ENCODE measurements at regions not wholly inside any gene's neighbourhood (a gene's known extent, or its start where the extent isn't known, plus 50 kb on each side); places are given as distances from the start of the nearest gene placed in this dataset.

GRCh38 chr13:89828506-89828905 lies 1519.0 kb upstream of the MIR17HG start:
- Histone ChIP-seq H2AFZ (replicated peaks; ENCODE audit: low read length, poor library complexity) (no peak overlapping the region), H4K91ac (ENCODE audit: insufficient read depth, low read depth, low read length) (no peak overlapping the region), H3K4me1 (ENCODE audit: control insufficient read depth, insufficient read depth, low read length) (no peaks in the 10 kb centered on the region), H3K9me3 (ENCODE audit: control insufficient read depth, insufficient read depth, low read length) (no peaks in the 10 kb centered on the region), H3K36me3 (ENCODE audit: control insufficient read depth, insufficient read depth, low read length) (no peaks in the 10 kb centered on the region), H3K18ac (ENCODE audit: low read depth, low read length) (no peak overlapping the region), H2AK9ac (replicated peaks; ENCODE audit: low read depth, low read length, poor library complexity) (no peak overlapping the region), H3K9me1 (ENCODE audit: insufficient read depth, low read length) (no peaks in the 10 kb centered on the region), H2AK5ac (ENCODE audit: low read depth, low read length) (no peak overlapping the region), H2BK20ac (ENCODE audit: low read depth, low read length) (no peak overlapping the region), H3K56ac (ENCODE audit: extremely low read depth, insufficient read depth, low read length) (no peak overlapping the region), H2BK5ac (ENCODE audit: low read depth, low read length, poor library complexity, severe bottlenecking) (no peak overlapping the region), H4K5ac (ENCODE audit: low read depth, low read length) (no peak overlapping the region), H3K4me2 (ENCODE audit: low read depth, low read length) (no peak overlapping the region), H4K20me1 (ENCODE audit: insufficient read depth, low read length) (no peaks in the 10 kb centered on the region), H3K23ac (ENCODE audit: low read depth, low read length) (no peak overlapping the region), H2BK120ac (ENCODE audit: low read depth, low read length) (no peak overlapping the region), H3K27ac (ENCODE audit: insufficient read depth, low read length) (no peak overlapping the region), H3K9ac (ENCODE audit: low read depth, low read length) (no peak overlapping the region), H3K4me3 (ENCODE audit: insufficient read depth, low read depth, low read length) (no peak overlapping the region), H3K79me1 (ENCODE audit: low read depth in 1 of 2, low read length in 2 of 2) (no peaks in the 10 kb centered on the region), H2BK15ac (ENCODE audit: low read depth, low read length) (no peak overlapping the region), H3K27me3 (ENCODE audit: control insufficient read depth, insufficient read depth, low read length) (no peaks in the 10 kb centered on the region), H3K14ac (replicated peaks; ENCODE audit: low read depth, low read length) (no peak overlapping the region), H3K4ac (ENCODE audit: low read depth, low read length) (no peak overlapping the region), H4K8ac (ENCODE audit: low read depth in 2 of 2, low read length in 2 of 2) (no peak overlapping the region)
- intact Hi-C loops (cut with micrococcal nuclease), result no loop called here
- ATAC-seq (ENCODE audit: low read depth), result no peak
- dilution Hi-C loops (cut with HindIII; ENCODE audit: low sequenced_read_pairs, unreplicated experiment), result no loop called here
- TF ChIP-seq MAZ (IDR thresholded peaks at IDR 0.05; ENCODE audit: borderline replicate concordance, low read depth, low read length) (no peak), CEBPB (IDR thresholded peaks at IDR 0.05; ENCODE audit: low read depth, low read length) (no peak), SMC3 (IDR thresholded peaks at IDR 0.05; ENCODE audit: low read depth, low read length) (no peak), BHLHE40 (IDR thresholded peaks at IDR 0.05; ENCODE audit: low read depth, low read length) (no peak), USF2 (IDR thresholded peaks at IDR 0.05; ENCODE audit: low read depth, low read length) (no peak), RFX5 (IDR thresholded peaks at IDR 0.05; ENCODE audit: low read depth, low read length) (no peak), MXI1 (IDR thresholded peaks at IDR 0.05; ENCODE audit: borderline replicate concordance, low read depth, low read length) (no peak), CTCF (conservative IDR thresholded peaks at IDR 0.05; ENCODE audit: low read depth, low read length) (no peak), NFE2L2 (IDR thresholded peaks at IDR 0.05; ENCODE audit: low read depth, low read length) (no peak), MAFK (IDR thresholded peaks at IDR 0.05; ENCODE audit: low read depth, low read length) (no peak), CHD1 (IDR thresholded peaks at IDR 0.05; ENCODE audit: low read depth, low read length) (no peak), RCOR1 (IDR thresholded peaks at IDR 0.05; ENCODE audit: insufficient replicate concordance, low read length) (no peak), POLR2A (IDR thresholded peaks at IDR 0.05; ENCODE audit: low read depth, low read length) (no peak), ELK1 (IDR thresholded peaks at IDR 0.05; ENCODE audit: borderline replicate concordance, low read depth, low read length) (no peak), FOS (IDR thresholded peaks at IDR 0.05; ENCODE audit: low read depth, low read length) (no peak), RAD21 (IDR thresholded peaks at IDR 0.05; ENCODE audit: low read length) (no peak)
- no peak for DNase-seq
- ChIA-PET CTCF (no interaction called here), POLR2A (ENCODE audit: unreplicated experiment) (no interaction called here)
- BruUV-seq (replicated peaks), result no TSS peak
- in situ Hi-C loops (cut with MboI; ENCODE audit: low sequenced_read_pairs), result no loop called here
- no CpG with 5 or more reads among the region's 3 CpGs for WGBS, 2 experiments (ENCODE audit: extremely low coverage in 2 of 2, insufficient read length in 1 of 2)

All from IMR-90 (cell line).